Muscle layer of colon (tissue), 2 donors: ENCODE measurements at regions not wholly inside any gene's neighbourhood (a gene's known extent, or its start where the extent isn't known, plus 50 kb on each side); places are given as distances from the start of the nearest gene placed in this dataset.
A peak's percentile ranks its signal among the peaks of the same experiment; 100 is the strongest.

ENCODE experiments used
- H3K27ac ChIP-seq: one replicate; pipeline ENCODE4 v1.7.0; 2013; ENCODE audit warnings: low read depth, mild to moderate bottlenecking, low read length, moderate library complexity
- H3K27me3 ChIP-seq, 2 donors: one replicate each; pipeline ENCODE4 v1.7.0; 2013; ENCODE audit warnings: low read length in 2 of 2, mild to moderate bottlenecking in 2 of 2; ENCODE audit not compliant: insufficient read depth in 2 of 2, control insufficient read depth in 1 of 2
- H3K36me3 ChIP-seq: one replicate; pipeline ENCODE4 v1.7.0; 2013; ENCODE audit warnings: mild to moderate bottlenecking, low read length; ENCODE audit not compliant: insufficient read depth
- H3K4me1 ChIP-seq: one replicate; pipeline ENCODE4 v1.7.0; 2013; ENCODE audit warnings: mild to moderate bottlenecking, low read length; ENCODE audit not compliant: insufficient read depth
- H3K4me3 ChIP-seq, 2 donors: one replicate each; pipeline ENCODE4 v1.7.0; 2013; ENCODE audit warnings: low read length in 2 of 2, low read depth in 1 of 2, mild to moderate bottlenecking in 1 of 2, moderate library complexity in 1 of 2
- H3K9ac ChIP-seq: one replicate; pipeline ENCODE4 v1.7.0; 2013; ENCODE audit warnings: low read length
- H3K9me3 ChIP-seq: one replicate; pipeline ENCODE4 v1.7.0; 2013; ENCODE audit warnings: mild to moderate bottlenecking, low read length
- donor health status: abdominal sarcoma.
- donor health status: Adenocarcinoma of cecum.

DNA sequence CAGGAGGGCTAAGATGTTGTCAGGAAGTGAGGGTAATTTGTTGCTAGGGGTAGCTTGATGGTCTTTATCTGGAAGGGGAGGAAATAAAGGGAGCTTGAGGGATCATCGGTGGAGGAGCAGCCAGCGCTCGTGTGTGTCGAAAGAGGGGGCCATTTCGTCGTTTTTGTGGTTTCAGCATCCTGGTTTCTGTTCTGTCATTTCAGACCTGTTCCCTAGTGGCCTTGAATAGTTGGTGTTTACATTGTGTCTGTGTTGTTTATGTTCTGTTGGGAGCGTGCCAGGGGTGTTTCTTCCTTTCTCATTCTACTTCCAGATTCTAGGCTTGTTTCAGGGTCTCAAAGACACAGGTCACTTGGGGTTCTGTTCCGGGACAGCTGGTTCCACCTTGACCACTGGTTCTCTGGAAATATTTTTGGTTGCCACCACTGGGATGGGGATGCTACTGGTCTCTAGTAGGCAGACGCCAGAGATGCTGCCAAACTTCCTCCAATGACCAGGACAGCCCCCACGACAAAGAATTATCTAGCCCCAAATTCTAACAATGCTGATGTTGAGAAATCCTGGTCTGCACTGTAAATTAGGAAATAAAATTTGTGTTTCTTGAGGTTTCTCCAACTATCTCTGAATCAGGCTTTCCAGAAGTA lies 113.9 kb upstream of the NAA20 start:
- Histone ChIP-seq H3K4me1 (peaks cover 5% of the 10 kb centered on the region), H3K27me3 (no peaks in the 10 kb centered on the region), H3K9me3 (peaks cover 2% of the 10 kb centered on the region), H3K4me3 (no peak overlapping the region), H3K27ac (no peak overlapping the region), H3K9ac (no peak overlapping the region), H3K36me3 (no peaks in the 10 kb centered on the region)

DNA sequence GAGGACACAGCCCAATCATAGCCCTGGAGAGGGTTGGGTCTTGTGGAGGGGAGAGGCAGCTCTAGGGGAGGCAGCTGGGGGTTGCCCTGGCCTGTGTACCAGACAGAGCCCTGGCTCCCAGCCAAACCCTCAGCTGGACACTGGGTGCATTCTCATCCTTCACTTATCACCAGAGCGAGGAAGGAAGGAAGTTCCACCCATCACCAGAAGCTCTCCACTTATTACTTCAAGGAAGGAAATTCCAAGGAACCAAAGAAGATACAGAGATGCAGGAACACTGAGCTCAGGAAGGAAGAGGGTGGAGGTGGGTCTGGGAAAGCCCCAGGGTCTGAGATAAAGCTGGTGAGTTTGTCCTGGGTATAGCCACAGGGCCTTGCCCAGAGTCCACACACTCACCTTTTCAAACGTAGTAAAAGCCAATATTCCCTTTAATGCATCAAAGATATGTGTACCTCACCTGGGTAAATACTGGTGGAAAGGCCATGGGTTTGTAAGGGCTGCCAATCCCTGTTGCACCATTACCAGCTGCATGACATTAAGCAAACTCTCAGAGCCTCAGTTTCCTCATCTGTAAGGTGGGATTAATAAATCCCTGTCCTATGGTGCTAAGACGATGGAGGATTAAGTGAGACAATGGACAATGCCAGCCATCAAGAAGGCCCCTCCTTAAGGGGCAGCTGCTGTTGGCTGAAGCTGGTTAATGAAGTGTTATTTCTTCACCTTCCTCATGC lies 109.7 kb upstream of the NAA20 start:
- Histone ChIP-seq H3K27ac (no peak overlapping the region), H3K36me3 (no peaks in the 10 kb centered on the region), H3K27me3 (no peaks in the 10 kb centered on the region), H3K4me3 (no peak overlapping the region), H3K4me1 (peaks cover 5% of the 10 kb centered on the region), H3K9me3 (no peaks in the 10 kb centered on the region), H3K9ac (no peak overlapping the region)

DNA sequence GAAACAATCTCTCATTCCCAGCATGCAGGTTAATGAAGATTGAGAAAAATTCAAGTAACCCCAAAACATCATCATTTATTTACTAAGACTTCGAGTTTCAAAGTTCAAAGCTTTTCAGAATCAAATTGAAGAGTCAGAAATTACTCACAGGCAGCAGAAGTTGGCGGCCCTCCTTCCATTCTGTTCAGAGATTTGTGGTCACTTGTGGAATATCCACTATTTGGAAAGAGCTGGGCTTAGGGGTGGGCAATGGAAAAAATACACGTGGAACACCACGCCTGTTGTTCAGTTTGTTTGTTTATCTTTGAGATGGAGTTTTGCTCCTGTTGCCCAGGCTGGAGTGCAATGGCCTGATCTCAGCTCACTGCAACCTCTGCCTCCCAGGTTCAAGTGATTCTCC lies 108.6 kb upstream of the NAA20 start:
- H3K36me3 ChIP-seq = no peaks in the 10 kb centered on the region
- H3K9ac ChIP-seq = no peak overlapping the region
- H3K4me1 ChIP-seq = no peaks in the 10 kb centered on the region
- H3K27ac ChIP-seq = no peak overlapping the region
- no peak overlapping the region for H3K4me3 ChIP-seq
- H3K9me3 ChIP-seq = no peaks in the 10 kb centered on the region
- H3K27me3 ChIP-seq = no peaks in the 10 kb centered on the region

DNA sequence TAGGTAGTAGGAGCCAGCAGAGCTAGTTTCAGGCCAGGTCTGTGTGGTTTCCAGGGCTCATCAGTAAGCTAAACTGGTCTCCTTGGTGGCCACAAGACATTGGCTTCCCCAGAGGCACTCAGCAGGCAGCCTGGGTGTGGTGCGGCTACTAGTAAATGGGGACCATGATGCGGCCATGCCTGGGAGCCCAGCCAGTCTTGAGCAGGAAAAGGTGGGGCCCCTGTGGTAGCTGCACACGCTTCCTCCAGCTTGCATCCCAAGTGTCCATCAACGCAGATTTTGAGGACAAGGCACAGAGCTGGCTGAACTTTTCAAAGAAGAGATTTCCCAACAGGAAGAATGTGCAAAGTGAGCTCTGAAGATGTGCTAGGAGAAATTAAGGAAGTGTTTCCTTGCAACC lies 107.4 kb upstream of the NAA20 start:
- H3K4me1 ChIP-seq = peaks cover under 1% of the 10 kb centered on the region
- H3K27ac ChIP-seq = no peak overlapping the region

DNA sequence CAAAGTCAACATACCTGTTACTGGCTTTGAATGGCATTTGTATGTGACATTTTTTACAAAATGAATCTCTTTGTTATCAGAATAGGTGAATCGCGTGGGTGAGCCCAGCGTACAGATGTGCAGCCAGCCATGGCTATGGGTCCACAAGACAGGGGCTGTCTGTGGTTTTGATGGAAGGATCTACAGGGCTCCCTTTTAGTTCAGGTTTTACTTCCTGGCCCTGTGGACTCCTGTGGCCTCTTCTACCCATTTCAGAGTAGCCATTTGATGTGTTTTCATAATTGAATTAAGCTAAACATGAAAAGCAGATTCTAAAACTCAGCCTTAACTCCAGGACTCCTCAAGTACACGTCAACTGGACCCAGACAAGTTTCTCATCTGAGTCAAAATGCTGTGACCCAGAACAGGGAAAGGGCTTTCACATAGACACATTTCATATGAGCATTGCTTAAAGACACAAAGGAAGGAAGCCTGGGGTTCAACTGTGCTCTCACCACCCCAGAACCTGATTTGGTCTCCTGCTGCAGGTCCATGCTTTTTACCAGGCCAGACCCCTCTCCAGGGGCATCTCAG lies 105.3 kb upstream of the NAA20 start:
- H3K4me3 ChIP-seq = no peak overlapping the region
- H3K9me3 ChIP-seq = no peaks in the 10 kb centered on the region
- H3K27ac ChIP-seq = no peak overlapping the region
- H3K4me1 ChIP-seq = peaks cover 5% of the 10 kb centered on the region
- H3K9ac ChIP-seq = no peak overlapping the region
- H3K27me3 ChIP-seq = no peaks in the 10 kb centered on the region
- no peaks in the 10 kb centered on the region for H3K36me3 ChIP-seq

More for the DNA sequence above, 107.4 kb upstream of the NAA20 start:
- Histone ChIP-seq H3K9ac (no peak overlapping the region), H3K9me3 (no peaks in the 10 kb centered on the region), H3K4me3 (no peak overlapping the region), H3K27me3 (no peaks in the 10 kb centered on the region), H3K36me3 (no peaks in the 10 kb centered on the region)

DNA sequence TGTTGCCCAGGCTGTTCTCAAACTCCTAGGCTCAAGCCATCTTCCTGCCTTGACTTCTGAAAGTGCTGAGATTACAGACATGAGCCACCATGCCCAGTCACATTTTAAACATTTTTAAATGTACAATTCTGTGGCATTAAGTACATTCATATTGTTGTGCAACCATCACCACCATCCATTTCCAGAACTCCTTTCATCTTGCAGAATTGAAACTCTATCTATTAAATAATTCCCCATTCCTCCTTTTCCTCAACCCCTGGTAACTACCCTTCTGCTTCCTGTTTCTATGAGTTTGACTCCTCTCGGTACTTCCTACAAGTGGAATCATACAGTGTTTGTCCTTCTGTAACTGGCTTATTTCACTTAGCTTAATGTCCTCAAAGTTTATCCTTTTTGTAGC lies 103.8 kb upstream of the NAA20 start:
- no peaks in the 10 kb centered on the region for H3K9me3 ChIP-seq
- H3K27me3 ChIP-seq = no peaks in the 10 kb centered on the region
- no peak overlapping the region for H3K9ac ChIP-seq
- H3K4me1 ChIP-seq = peaks cover 5% of the 10 kb centered on the region
- H3K4me3 ChIP-seq = no peak overlapping the region
- H3K36me3 ChIP-seq = no peaks in the 10 kb centered on the region
- no peak overlapping the region for H3K27ac ChIP-seq

DNA sequence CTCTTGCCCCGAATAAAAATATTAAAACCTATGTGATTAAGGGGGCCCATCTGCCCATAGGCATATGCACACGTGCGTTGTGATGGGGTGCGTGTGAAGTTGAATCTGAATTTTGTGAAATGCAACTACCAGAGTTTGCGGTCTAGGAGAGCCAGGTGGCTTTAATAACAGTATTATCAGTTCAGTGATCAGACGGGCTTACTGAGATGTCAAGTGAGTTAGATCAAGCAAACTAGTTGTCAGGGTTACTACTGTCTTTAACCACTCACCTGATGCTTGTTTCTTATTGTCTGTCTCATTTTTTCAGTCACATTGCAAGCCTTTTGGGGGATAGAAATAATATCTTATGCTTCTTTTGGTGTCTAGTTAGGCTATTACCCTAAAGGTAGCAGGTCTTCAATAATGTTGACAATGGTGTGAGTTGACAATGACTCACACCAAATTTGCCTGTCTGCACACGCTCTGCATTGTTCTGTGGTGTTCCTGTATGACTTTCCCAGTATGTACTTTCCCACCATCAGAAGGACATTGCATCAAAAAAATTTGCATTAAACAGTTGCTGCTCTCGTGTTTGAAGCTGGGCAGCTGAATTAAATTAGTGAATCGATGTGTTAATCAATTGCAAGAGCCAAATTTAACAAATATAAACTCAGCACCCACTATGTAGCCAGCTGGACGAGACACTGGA lies 103.1 kb upstream of the NAA20 start:
- no peaks in the 10 kb centered on the region for H3K27me3 ChIP-seq
- no peak overlapping the region for H3K4me3 ChIP-seq
- no peak overlapping the region for H3K9ac ChIP-seq
- H3K27ac ChIP-seq = no peak overlapping the region
- H3K36me3 ChIP-seq = no peaks in the 10 kb centered on the region
- peaks cover 8% of the 10 kb centered on the region for H3K4me1 ChIP-seq
- no peaks in the 10 kb centered on the region for H3K9me3 ChIP-seq

DNA sequence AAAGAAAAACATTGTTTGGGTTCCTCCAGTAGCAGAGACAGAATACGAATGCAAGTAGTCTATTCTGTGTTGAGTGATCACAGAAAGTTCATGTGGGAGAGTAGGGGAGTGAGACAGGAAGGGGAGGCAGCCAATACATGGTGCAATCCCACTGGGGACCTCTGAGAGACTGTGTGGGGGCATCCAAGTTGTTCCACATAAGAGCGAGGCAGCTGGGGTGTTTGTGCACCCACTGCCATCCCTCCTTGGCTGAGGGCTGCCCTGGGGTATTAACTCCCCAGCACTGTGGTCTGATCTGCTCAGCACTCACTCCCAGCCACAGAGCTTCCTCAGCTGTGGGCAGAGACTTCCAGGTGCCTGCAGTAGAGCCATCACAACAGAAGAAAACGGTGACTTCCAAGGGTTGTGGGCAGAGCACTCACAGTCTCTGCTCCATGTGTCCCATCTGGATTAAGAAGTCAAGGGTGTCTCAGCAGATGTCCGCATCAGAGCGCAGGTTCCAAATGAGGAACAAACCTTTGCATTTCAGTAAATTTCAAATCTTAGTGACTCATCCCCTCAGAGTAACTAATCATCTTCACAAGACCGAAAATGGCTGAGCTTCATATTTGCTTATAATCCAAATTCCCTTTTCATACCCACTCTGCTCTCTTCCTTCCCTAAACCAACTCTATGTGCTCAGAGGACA lies 101.9 kb upstream of the NAA20 start:
- Histone ChIP-seq H3K9ac (no peak overlapping the region), H3K27me3 (no peaks in the 10 kb centered on the region), H3K9me3 (no peaks in the 10 kb centered on the region), H3K4me3 (no peak overlapping the region), H3K4me1 (peaks cover 10% of the 10 kb centered on the region), H3K27ac (peak overlapping the region; percentile 25), H3K36me3 (no peaks in the 10 kb centered on the region)

DNA sequence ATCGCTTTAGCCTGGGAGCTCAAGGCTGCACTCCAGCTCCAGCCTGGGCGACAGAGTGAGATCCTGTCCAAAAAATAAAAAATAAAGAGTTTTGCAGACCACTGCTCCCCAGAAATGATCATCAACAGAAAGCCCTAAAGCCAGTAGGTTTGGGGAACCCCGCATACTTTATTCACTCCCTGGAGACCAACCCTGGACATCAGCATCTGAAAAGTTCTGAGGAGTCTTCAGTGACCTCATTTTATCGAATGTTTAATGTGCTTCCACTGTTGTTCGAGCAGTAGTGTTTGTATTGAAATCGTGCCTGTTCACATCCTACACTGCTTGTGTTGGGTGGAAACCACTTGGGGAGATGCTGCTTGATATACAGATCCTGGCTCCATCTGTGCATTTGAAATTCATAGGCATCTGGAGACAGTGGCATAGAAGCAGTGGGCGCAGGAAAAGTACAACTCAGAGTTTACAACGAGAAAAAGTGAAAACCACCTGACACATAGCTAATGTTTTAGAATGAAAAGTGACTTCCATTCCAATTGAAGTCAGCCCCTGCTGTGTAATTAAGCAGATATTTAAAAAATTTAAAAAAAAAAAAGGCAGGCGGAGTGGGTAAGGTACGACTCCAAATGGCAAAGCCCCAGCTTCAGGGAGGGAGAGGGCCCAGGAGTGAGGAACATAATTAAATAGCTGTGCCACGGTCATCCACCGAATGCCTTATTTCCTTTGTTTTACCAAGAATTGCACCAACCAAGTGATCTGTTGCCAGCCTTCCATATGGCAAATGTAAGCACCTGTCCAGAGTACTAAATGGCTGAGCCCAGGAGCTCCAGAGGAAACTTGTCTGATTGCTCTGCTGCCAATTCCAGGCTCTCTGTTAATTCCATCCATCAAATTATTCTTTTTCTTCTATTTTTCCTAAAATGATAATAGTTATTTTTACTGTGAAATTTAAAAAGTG lies 100.4 kb upstream of the NAA20 start:
- Histone ChIP-seq H3K9me3 (no peaks in the 10 kb centered on the region), H3K27me3 (no peaks in the 10 kb centered on the region), H3K4me1 (peaks cover 13% of the 10 kb centered on the region), H3K27ac (no peak overlapping the region), H3K9ac (no peak overlapping the region), H3K36me3 (no peaks in the 10 kb centered on the region), H3K4me3 (no peak overlapping the region)

DNA sequence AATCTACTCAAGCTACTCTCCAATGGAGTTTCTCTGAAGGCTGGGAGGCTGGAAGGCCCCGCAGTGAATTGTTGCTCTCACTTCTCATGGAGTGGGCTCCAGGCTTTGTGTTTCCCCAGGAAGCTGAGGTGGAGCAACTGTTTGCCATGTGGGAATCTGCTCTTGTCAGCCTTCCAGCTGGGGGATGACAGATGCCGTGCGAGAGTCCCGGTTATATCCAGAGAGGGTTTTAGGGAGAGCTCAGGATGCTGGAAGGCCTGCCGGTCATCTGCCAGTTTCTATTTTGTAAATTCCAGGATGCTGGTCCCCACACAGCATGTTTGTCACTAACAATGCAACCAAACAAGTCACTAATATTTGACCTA lies 98.2 kb upstream of the NAA20 start:
- H3K9me3 ChIP-seq = no peaks in the 10 kb centered on the region
- H3K27ac ChIP-seq = no peak overlapping the region
- no peaks in the 10 kb centered on the region for H3K27me3 ChIP-seq
- no peak overlapping the region for H3K9ac ChIP-seq
- H3K4me3 ChIP-seq = no peak overlapping the region
- H3K4me1 ChIP-seq = peaks cover 13% of the 10 kb centered on the region
- no peaks in the 10 kb centered on the region for H3K36me3 ChIP-seq
